ENCODE measurements at regions not wholly inside any gene's neighbourhood (a gene's known extent, or its start where the extent isn't known, plus 50 kb on each side); places are given as distances from the start of the nearest gene placed in this dataset.

DNA sequence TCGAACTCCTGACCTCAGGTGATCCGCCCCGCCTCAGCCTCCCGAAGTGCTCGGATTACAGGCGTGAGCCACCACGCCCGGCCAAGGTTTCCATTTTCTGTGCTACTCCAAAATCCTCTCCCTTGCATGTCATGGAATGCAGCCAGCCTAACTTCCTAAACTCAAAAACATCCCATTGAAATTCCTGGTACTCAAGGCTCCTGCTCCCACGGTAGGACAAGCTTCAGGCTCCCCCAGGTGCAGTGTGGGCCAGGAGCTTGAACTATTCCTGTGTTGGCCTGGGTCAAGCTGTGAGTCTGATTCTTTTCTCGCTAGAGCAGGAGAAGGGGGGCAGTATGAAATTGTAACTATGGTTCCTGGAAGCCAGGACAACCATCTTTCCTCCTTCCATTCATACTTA lies 97.1 kb downstream of the RPL27A start:
- Histone ChIP-seq H3K9me3 (ENCODE audit: low read length) (no peaks in the 10 kb centered on the region), H3K27ac (ENCODE audit: low read depth, low read length, poor library complexity, severe bottlenecking) (no peak overlapping the region), H3K36me3 (ENCODE audit: insufficient read depth, low read length) (no peaks in the 10 kb centered on the region), H4K20me1 (ENCODE audit: insufficient read depth, low read length) (no peaks in the 10 kb centered on the region), H3K4me3 (ENCODE audit: low read depth, low read length, poor library complexity, severe bottlenecking) (no peak overlapping the region), H3K4me1 (ENCODE audit: insufficient read depth, low read length, severe bottlenecking) (no peaks in the 10 kb centered on the region), H3K79me2 (ENCODE audit: insufficient read depth, low read length) (no peaks in the 10 kb centered on the region), H3K9ac (ENCODE audit: low read length) (no peak overlapping the region), H3K27me3 (ENCODE audit: insufficient read depth, low read length) (no peaks in the 10 kb centered on the region), H2AFZ (ENCODE audit: low read length) (no peak overlapping the region), H3K9me2 (ENCODE audit: low read depth, low read length) (no peaks in the 10 kb centered on the region), H3K4me2 (ENCODE audit: low read length) (no peak overlapping the region), H3F3A (ENCODE audit: insufficient read depth, low read length) (no peaks in the 10 kb centered on the region)
- no peak for TF ChIP-seq CTCF (IDR thresholded peaks at IDR 0.05; ENCODE audit: low read length)
- TF ChIP-seq EZH2 (IDR thresholded peaks at IDR 0.05; ENCODE audit: borderline replicate concordance, low read length): no peak

DNA sequence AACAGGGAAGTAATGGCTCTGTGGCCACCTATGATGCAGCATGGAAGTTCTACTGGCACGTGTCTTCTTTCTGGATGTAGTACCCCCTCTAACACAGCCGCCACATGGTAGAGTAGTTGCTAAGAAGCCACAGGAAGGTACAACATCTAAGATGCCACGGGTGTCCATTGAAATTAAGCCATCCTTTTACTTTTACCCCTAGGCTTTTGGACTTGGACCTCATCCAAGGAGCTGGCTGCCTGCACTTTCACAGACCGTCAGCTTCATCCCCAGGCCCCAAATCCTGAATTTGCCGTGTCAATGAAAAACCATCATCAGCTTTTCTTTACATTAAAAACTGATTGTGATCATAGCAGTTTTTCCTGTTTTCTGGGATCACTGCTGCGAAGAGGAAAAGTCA lies 102.4 kb downstream of the RPL27A start:
- H3K4me1 ChIP-seq (ENCODE audit: insufficient read depth, low read length, severe bottlenecking): no peaks in the 10 kb centered on the region
- H3K9ac ChIP-seq (ENCODE audit: low read length): no peak overlapping the region
- TF ChIP-seq EZH2 (IDR thresholded peaks at IDR 0.05; ENCODE audit: borderline replicate concordance, low read length) (no peak), CTCF (IDR thresholded peaks at IDR 0.05; ENCODE audit: low read length) (no peak)
- no peaks in the 10 kb centered on the region for H3K9me3 ChIP-seq (ENCODE audit: low read length)
- H3F3A ChIP-seq (ENCODE audit: insufficient read depth, low read length): no peaks in the 10 kb centered on the region
- H3K27me3 ChIP-seq (ENCODE audit: insufficient read depth, low read length): no peaks in the 10 kb centered on the region
- no peaks in the 10 kb centered on the region for H3K36me3 ChIP-seq (ENCODE audit: insufficient read depth, low read length)
- H3K27ac ChIP-seq (ENCODE audit: low read depth, low read length, poor library complexity, severe bottlenecking): no peak overlapping the region
- H4K20me1 ChIP-seq (ENCODE audit: insufficient read depth, low read length): no peaks in the 10 kb centered on the region
- no peaks in the 10 kb centered on the region for H3K79me2 ChIP-seq (ENCODE audit: insufficient read depth, low read length)
- no peaks in the 10 kb centered on the region for H3K9me2 ChIP-seq (ENCODE audit: low read depth, low read length)
- no peak overlapping the region for H3K4me2 ChIP-seq (ENCODE audit: low read length)
- no peak overlapping the region for H2AFZ ChIP-seq (ENCODE audit: low read length)
- H3K4me3 ChIP-seq (ENCODE audit: low read depth, low read length, poor library complexity, severe bottlenecking): no peak overlapping the region

DNA sequence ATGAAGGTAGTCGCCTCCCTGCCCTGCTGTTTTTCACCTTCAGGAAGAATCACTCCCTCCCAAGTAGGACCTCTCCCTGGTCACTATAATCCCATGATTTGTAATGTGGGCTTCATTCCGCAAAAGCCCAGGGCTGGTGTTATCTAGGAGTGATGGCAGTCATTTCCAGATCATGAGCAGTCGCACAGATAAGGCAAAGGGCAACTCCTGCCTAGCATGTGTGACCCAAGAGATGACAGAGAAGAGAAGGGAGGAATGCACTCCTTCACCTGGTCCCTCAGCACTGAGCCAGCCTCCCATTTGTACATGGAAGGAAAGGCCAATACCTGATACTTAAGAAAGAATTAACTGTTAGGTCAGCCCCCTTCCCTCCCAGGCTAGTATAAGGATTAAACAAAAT lies 102.9 kb downstream of the RPL27A start:
- no peaks in the 10 kb centered on the region for H4K20me1 ChIP-seq (ENCODE audit: insufficient read depth, low read length)
- no peaks in the 10 kb centered on the region for H3K4me1 ChIP-seq (ENCODE audit: insufficient read depth, low read length, severe bottlenecking)
- H3K4me3 ChIP-seq (ENCODE audit: low read depth, low read length, poor library complexity, severe bottlenecking): no peak overlapping the region
- TF ChIP-seq CTCF (IDR thresholded peaks at IDR 0.05; ENCODE audit: low read length): no peak
- H3F3A ChIP-seq (ENCODE audit: insufficient read depth, low read length): no peaks in the 10 kb centered on the region
- H3K27me3 ChIP-seq (ENCODE audit: insufficient read depth, low read length): no peaks in the 10 kb centered on the region
- no peaks in the 10 kb centered on the region for H3K9me3 ChIP-seq (ENCODE audit: low read length)
- H3K4me2 ChIP-seq (ENCODE audit: low read length): no peak overlapping the region
- H3K9ac ChIP-seq (ENCODE audit: low read length): no peak overlapping the region
- H3K79me2 ChIP-seq (ENCODE audit: insufficient read depth, low read length): no peaks in the 10 kb centered on the region
- H3K36me3 ChIP-seq (ENCODE audit: insufficient read depth, low read length): no peaks in the 10 kb centered on the region
- no peak overlapping the region for H2AFZ ChIP-seq (ENCODE audit: low read length)
- H3K9me2 ChIP-seq (ENCODE audit: low read depth, low read length): no peaks in the 10 kb centered on the region
- H3K27ac ChIP-seq (ENCODE audit: low read depth, low read length, poor library complexity, severe bottlenecking): no peak overlapping the region
